HEK293T (cell line): ENCODE measurements at regions not wholly inside any gene's neighbourhood (a gene's known extent, or its start where the extent isn't known, plus 50 kb on each side); places are given as distances from the start of the nearest gene placed in this dataset.
"Not testable (repeated sequence)": the region's sequence is repeated elsewhere in the genome, so short reads cannot be mapped to it uniquely, and the experiment has no call there.

ENCODE experiments used
- CTCF ChIA-PET: fragments of 350-600 bp; formaldehyde crosslinking; extraction: SDS; loops from one replicate; lab custom pipeline; 2021; ENCODE audit warnings: antibody characterized with exemption, inconsistent platforms; lab: Yijun Ruan, JAX
- POLR2A ChIA-PET: fragments of 350-600 bp; formaldehyde crosslinking; extraction: SDS; loops from one replicate; lab custom pipeline; 2020; ENCODE audit warnings: antibody characterized with exemption, inconsistent platforms; lab: Yijun Ruan, JAX
- DNase-seq: peaks from one replicate; pipeline ENCODE4 v3.0.0; 2012; ENCODE audit warnings: mixed read lengths; ENCODE audit errors: extremely low spot score
- ARNT ChIP-seq: fragments of 450-650 bp; IDR thresholded peaks from 2 replicates; pipeline ENCODE4 v1.6.1; 2017; ENCODE audit warnings: mild to moderate bottlenecking
- BHLHE40 ChIP-seq: fragments of 450-650 bp; IDR thresholded peaks from 2 replicates; pipeline ENCODE4 v1.6.1; 2016; ENCODE audit warnings: mild to moderate bottlenecking, moderate library complexity, borderline replicate concordance
- CTBP1 ChIP-seq: fragments of 450-650 bp; IDR thresholded peaks from 2 replicates; pipeline ENCODE4 v1.6.1; 2016; ENCODE audit warnings: borderline replicate concordance
- ELF4 ChIP-seq: fragments of 450-650 bp; IDR thresholded peaks from 2 replicates; pipeline ENCODE4 v1.6.1; 2017; ENCODE audit warnings: antibody characterized with exemption
- FOXA1 ChIP-seq: fragments of 450-650 bp; IDR thresholded peaks from 2 replicates; pipeline ENCODE4 v1.6.1; 2016; ENCODE audit warnings: mild to moderate bottlenecking
- FOXK2 ChIP-seq: fragments of 450-650 bp; IDR thresholded peaks from 2 replicates; pipeline ENCODE4 v1.6.1; 2016; ENCODE audit warnings: mild to moderate bottlenecking
- FOXM1 ChIP-seq: fragments of 450-650 bp; IDR thresholded peaks from 2 replicates; pipeline ENCODE4 v1.6.1; 2017; ENCODE audit warnings: mild to moderate bottlenecking, borderline replicate concordance
- HDGF ChIP-seq: fragments of 450-650 bp; IDR thresholded peaks from 2 replicates; pipeline ENCODE4 v1.6.1; 2017; ENCODE audit warnings: antibody characterized with exemption, borderline replicate concordance
- L3MBTL2 ChIP-seq: fragments of 450-650 bp; conservative IDR thresholded peaks from 2 replicates; pipeline ENCODE4 v1.6.1; 2016; ENCODE audit warnings: mild to moderate bottlenecking
- LEF1 ChIP-seq: fragments of 450-650 bp; IDR thresholded peaks from 2 replicates; pipeline ENCODE4 v1.6.1; 2017; ENCODE audit warnings: mild to moderate bottlenecking, borderline replicate concordance
- NFRKB ChIP-seq: fragments of 450-650 bp; IDR thresholded peaks from 2 replicates; pipeline ENCODE4 v1.6.1; 2016; ENCODE audit warnings: mild to moderate bottlenecking, moderate library complexity
- SP1 ChIP-seq: fragments of 450-650 bp; IDR thresholded peaks from 2 replicates; pipeline ENCODE4 v1.6.1; 2017
- SUZ12 ChIP-seq: fragments of 450-650 bp; IDR thresholded peaks from 2 replicates; pipeline ENCODE4 v1.6.1; 2016; ENCODE audit warnings: mild to moderate bottlenecking
- TARDBP ChIP-seq: fragments of 450-650 bp; IDR thresholded peaks from 2 replicates; pipeline ENCODE4 v1.6.1; 2016
- ZNF384 ChIP-seq: fragments of 450-650 bp; IDR thresholded peaks from 2 replicates; pipeline ENCODE4 v1.6.1; 2016
- TF ChIP-seq, protein P1 (sequence below): fragments of 450-650 bp; IDR thresholded peaks from 2 replicates; pipeline ENCODE4 v1.6.1; 2016

DNA sequence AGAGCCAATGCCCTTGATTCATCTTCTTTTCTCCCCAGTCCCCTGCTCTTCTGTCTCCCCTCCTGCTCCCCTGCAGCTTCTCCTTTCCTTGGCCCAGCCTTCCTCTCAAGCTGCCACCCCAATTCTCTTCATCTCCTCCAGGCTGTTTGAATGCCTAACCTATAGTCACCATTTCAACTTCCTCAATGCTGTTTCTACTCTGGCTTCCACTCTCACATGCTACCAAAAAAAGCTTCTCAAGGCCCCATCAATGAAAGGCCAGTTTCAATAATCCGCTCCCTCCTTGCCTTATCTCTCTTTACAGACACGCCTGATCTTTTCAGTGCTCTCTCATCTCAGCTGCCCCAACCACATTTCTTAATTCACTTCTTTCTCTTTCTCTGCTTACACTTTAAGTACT is 212.2 kb upstream of the GPR149 start:
- POLR2A ChIA-PET: no interaction called here
- no peak for DNase-seq
- CTCF ChIA-PET: no interaction called here
- TF ChIP-seq SUZ12 (no peak), ELF4 (no peak), L3MBTL2 (no peak), FOXA1 (no peak), NFRKB (no peak), ARNT (no peak), BHLHE40 (no peak)
- TF ChIP-seq, protein P1, sequence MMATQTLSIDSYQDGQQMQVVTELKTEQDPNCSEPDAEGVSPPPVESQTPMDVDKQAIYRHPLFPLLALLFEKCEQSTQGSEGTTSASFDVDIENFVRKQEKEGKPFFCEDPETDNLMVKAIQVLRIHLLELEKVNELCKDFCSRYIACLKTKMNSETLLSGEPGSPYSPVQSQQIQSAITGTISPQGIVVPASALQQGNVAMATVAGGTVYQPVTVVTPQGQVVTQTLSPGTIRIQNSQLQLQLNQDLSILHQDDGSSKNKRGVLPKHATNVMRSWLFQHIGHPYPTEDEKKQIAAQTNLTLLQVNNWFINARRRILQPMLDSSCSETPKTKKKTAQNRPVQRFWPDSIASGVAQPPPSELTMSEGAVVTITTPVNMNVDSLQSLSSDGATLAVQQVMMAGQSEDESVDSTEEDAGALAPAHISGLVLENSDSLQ: no peak

DNA sequence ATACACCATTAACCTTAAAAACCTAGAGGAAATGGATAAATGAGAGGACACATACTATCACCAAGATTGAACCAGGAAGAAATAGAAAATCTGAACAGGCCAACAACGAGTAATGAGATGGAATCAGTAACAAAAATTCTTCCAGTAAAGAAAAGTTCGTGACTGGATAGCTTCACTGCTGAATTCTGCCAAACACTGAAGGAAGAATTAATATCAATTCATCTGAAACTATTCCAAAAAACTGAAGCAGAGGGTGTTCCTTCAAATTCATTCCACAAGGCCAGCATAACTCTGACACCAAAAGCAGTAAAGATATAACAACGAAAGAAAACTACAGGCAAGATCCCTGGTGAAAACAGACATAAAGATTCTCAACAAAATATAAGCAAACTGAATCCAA is 195.8 kb upstream of the GPR149 start:
- DNase-seq: no peak
- TF ChIP-seq FOXA1: no peak
- TF ChIP-seq NFRKB: no peak
- no peak for TF ChIP-seq FOXK2
- no peak for TF ChIP-seq LEF1
- TF ChIP-seq ARNT: no peak
- no peak for TF ChIP-seq FOXM1
- no peak for TF ChIP-seq SUZ12
- no peak for TF ChIP-seq TARDBP
- TF ChIP-seq SP1: no peak
- no peak for TF ChIP-seq ZNF384
- TF ChIP-seq L3MBTL2: no peak
- no peak for TF ChIP-seq HDGF
- TF ChIP-seq, protein P1: no peak
- no peak for TF ChIP-seq BHLHE40
- TF ChIP-seq CTBP1: no peak
- TF ChIP-seq ELF4: no peak
- ChIA-PET POLR2A (no interaction called here), CTCF (no interaction called here)

DNA sequence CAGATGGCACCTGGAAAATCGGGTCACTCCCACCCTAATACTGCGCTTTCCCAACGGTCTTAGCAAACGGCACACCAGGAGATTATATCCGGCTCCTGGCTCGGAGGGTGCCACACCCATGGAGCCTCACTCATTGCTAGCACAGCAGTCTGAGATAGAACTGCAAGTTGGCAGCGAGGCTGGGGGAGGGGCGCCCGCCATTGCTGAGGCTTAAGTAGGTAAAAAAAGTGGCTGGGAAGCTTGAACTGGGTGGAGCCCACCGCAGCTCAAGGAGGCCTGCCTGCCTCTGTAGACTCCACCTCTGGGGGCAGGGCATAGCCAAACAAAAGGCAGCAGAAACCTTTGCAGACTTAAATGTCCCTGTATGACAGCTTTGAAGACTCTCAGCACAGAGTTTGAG is 189.6 kb upstream of the GPR149 start:
- CTCF ChIA-PET, DNase-seq, POLR2A ChIA-PET: not testable (repeated sequence)

DNA sequence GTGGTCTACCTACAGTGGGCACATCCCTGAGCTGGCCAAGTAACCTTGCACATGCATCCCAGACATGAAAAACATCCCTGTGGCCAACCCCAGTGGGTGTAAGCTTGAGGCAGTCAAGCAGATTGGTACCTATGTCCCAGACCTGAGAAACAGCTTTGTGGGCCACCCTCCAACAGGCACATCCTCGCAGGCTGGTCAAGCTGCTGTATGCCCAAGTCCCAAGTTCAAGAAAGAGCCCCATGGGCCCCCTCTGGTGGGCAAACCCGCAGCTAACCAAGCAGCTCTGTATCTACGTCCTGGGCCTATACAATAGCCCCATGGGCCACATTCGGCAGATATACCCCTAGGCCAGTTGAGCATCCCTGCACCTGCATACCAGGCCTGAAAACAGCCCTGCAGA is 186.3 kb upstream of the GPR149 start:
- POLR2A ChIA-PET: no interaction called here

DNA sequence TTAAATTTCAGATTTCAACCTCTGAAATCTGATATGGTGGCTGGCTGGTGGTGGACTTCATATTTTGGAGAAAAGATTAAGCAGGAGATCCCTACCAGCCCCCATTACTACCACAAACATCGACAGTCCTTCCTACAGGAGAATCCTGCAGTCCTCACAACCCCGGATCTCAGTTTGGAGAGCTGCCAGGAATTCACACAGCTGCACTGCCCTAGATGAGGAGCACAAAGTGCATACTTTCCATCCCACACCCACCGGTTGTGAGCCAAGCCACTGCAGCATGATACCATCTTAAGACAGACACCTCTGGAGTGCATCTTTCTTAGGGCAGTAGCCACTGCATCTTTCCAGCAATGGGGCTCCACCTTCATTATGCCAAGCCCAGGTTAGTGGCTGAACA is 185.5 kb upstream of the GPR149 start:
- ChIA-PET CTCF (no interaction called here), POLR2A (no interaction called here)
- no peak for DNase-seq
- TF ChIP-seq BHLHE40: no peak
- TF ChIP-seq SP1: no peak
- TF ChIP-seq, protein P1: no peak
- no peak for TF ChIP-seq ELF4
- no peak for TF ChIP-seq ARNT
- no peak for TF ChIP-seq TARDBP
- no peak for TF ChIP-seq LEF1
- TF ChIP-seq FOXA1: no peak
- TF ChIP-seq L3MBTL2: no peak
- TF ChIP-seq HDGF: no peak
- TF ChIP-seq NFRKB: no peak
- no peak for TF ChIP-seq FOXM1
- no peak for TF ChIP-seq SUZ12
- no peak for TF ChIP-seq ZNF384
- no peak for TF ChIP-seq FOXK2
- TF ChIP-seq CTBP1: no peak

More for the DNA sequence above, 186.3 kb upstream of the GPR149 start:
- no peak for DNase-seq
- TF ChIP-seq ZNF384 (no peak), SUZ12 (no peak), FOXA1 (no peak), NFRKB (no peak), FOXK2 (no peak), BHLHE40 (no peak), SP1 (no peak), ARNT (no peak), LEF1 (no peak), HDGF (no peak), CTBP1 (no peak)
- CTCF ChIA-PET: interaction anchor here (1.0 kb wide), 1 partner anchor 19 kb away, joined by 3 read pairs; no protein-coding TSS in a partner anchor

DNA sequence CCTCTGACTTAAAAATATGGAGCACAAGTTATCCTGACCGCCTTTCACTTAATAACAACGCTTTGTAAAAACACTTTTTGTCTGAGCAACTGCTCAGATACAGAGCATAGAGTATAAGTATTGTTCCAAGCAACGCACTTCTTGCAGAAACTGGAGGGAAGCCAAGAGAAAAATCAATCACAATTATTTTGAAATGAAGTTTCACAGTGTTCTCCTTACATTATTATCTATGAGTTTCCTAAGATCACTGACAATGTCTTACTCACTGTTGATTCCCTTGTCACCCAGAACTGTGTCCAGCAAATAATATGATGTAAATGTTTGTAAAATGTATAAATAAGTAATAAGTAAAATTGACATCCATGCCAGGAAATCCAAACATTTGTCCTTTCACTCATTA is 184.6 kb upstream of the GPR149 start:
- POLR2A ChIA-PET: no interaction called here
- CTCF ChIA-PET: no interaction called here
- TF ChIP-seq SP1 (no peak), ZNF384 (no peak), NFRKB (no peak), FOXM1 (no peak), BHLHE40 (no peak), HDGF (no peak), L3MBTL2 (no peak), TARDBP (no peak), LEF1 (no peak), ARNT (no peak), FOXK2 (no peak)
- no peak for DNase-seq

DNA sequence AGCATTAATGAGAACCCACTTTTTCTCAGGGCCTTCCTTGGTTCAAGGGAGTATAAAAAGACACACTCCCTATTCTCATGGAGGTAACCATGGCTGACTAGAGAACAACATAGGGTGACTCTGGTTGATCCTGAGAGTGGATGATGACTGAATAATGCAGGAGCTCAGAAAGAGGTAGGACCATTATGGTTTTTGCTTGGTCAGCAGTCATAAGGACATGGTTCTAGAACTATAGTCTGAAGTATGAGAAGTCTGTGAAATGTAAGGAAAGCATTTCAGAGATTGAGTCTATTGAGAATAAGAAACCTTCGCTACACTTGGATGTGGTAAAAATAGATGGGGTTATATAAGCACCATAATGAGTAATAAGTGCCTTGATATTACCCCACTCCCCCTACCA is 184.1 kb upstream of the GPR149 start:
- DNase-seq: no peak
- TF ChIP-seq ARNT (no peak), TARDBP (no peak), NFRKB (no peak), FOXK2 (no peak)
- CTCF ChIA-PET: no interaction called here
- POLR2A ChIA-PET: no interaction called here
